KG1 (cell line): ENCODE measurements at regions not wholly inside any gene's neighbourhood (a gene's known extent, or its start where the extent isn't known, plus 50 kb on each side); places are given as distances from the start of the nearest gene placed in this dataset.
A peak's percentile ranks its signal among the peaks of the same experiment; 100 is the strongest.

ENCODE experiments used
- DNase-seq: peaks from one replicate; lab custom pipeline; 2025; lab: John Stamatoyannopoulos, UW

GRCh38 chr2:64704161-64704560 is 50.4 kb upstream of the SERTAD2 start:
- no peak for DNase-seq

- DNase-seq, result no peak
These were observed 51.3 kb upstream of the SERTAD2 start for GRCh38 chr2:64704996-64705395.

GRCh38 chr2:64707276-64707675 is 53.6 kb upstream of the SERTAD2 start:
- DNase-seq, result no peak

DNA sequence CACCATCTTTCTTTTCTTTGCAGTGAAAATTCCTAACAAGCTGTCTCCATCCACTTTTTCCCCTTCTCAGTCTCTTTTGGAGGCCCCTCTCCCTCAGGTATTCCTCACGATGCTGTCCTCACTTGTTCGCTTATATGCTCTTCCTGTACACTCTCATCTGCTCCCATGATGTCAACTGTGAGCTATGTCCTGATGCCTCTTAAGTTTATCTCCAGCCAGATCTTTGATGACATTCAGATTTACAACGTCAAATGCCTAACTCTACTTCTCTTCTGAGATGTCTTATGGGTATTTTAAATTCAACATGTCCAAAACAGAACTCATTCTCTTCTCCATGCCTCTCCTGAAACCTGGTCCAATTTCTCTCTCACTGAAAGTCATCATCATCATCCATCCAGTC is 55.1 kb upstream of the SERTAD2 start:
- no peak for DNase-seq

- no peak for DNase-seq
These were observed 57.6 kb upstream of the SERTAD2 start for GRCh38 chr2:64711252-64711800.

DNA sequence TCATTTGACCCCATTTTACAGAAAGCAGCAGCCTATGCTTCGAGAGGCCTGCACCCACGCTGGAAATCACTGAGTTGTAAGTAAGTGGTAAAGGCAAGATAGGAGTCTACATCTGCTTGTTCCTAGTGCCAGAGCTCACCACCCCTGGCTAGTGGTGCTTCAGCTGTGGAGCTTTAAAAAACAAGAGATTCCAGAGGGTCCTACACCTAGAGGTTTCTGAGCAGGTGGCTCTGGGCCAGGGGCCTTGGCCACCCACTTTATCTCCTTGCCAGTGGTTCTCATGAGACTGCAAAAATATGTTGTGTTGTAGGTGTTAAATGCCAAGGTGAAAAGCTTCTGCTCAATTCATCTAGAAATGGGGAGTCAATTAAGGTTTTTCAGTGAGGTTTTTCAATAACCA is 60.0 kb upstream of the SERTAD2 start:
- DNase-seq, result no peak

DNA sequence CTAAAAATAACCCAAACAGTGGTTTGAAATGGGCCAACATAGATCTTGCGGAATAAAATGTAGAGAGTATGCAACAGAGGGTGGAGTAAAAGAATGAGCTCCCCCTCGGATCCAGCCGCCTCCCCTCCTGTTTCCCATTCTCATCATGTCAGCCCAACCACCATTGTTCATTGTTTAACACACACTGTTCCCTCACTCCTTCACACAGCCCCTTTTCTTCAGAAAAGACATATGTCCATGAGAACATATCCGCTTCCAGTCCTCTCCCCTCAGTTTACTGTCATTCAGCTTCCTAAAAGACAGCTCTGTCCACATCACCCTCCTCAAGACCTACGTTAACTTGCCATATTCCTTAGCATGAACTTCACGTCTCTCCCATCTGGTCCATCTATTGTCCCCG is 62.9 kb upstream of the SERTAD2 start:
- no peak for DNase-seq

- no peak for DNase-seq
These were observed 64.7 kb upstream of the SERTAD2 start for GRCh38 chr2:64718250-64718885.

- no peak for DNase-seq
These were observed 67.0 kb upstream of the SERTAD2 start for GRCh38 chr2:64720535-64721319.

DNA sequence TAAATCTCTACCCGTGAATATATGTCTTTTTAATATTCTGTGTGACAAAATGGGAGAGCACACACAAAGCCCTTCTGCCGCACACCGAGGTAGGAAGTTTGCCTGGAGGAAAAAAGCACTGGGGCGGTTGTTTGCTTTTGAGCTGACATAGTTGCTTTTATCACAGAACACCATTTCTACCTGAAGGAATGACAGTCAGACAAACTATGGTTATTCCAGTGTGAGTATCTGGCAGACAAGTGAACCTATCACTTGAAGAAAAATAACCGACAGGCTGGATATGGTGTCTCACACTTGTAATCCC is 67.6 kb upstream of the SERTAD2 start:
- DNase-seq, result no peak

DNA sequence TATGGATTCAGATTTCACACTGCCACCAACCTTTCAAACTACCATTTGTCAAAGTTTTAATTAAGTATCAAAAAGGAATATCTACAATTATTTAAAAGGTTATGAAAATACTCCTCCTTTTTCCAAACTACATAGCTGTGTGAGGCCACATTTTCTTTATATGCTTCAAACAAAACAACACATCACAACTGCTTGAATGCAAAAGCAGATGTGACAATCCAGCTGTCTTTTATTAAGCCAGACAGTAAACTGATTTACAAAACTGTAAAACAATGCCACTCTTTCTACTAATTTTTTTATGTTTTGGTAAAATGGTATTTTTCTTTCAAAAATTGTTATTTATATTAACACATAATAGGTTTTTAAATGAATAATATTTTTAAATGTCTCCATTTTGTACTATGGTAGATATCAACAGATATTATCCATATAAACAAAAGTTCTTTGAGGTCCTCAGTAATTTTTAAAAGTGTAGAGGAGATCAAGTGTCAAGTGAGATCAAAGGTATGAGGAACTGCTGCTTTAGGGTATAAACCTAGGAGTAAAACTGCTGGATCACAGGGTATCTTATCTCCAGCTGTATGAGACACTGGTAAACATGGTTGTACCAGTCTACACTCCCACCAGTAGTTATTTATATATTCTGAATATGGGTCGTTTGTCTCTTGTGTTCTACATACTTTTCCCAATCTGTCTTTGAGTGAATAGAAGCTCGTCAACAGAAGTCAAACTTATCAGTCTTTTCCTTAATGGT is 68.8 kb upstream of the SERTAD2 start:
- DNase-seq, result no peak

DNA sequence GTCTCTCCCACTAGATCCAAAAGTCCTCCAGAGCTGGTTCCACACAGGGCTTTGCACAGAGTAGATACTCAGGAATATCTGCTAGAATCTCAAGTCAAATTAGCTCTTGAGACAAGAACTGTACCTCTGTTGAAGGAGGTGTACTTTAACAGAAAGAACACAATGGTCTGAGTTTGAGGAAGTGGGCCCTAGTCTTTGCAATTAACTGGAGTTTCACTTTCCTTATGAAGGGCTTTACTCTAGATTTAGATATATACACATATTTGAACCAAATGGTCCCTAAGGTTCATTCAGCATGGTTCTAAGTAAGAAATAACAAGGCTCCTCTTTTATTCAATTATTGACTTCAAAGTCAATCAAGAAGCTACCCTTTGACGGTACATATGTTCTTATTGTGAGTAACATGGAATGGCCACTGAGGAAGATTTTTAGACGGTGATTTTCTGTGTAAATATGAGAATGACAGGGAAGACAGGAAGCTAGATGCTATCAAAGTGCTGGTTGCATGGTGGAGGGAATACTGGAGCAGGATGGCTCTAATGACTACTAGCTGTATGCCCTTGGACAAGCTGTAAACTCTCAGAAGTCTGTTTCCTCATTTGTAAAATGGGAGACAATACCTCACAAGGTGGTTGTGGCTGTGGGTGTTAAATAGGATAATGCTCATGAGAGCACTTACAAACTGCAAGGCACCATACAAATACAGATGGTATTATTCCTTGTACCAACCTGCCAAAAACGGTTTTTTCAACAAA is 73.5 kb upstream of the SERTAD2 start:
- peak; percentile 58 for DNase-seq

GRCh38 chr2:64727843-64728463 is 74.2 kb upstream of the SERTAD2 start:
- no peak for DNase-seq

DNA sequence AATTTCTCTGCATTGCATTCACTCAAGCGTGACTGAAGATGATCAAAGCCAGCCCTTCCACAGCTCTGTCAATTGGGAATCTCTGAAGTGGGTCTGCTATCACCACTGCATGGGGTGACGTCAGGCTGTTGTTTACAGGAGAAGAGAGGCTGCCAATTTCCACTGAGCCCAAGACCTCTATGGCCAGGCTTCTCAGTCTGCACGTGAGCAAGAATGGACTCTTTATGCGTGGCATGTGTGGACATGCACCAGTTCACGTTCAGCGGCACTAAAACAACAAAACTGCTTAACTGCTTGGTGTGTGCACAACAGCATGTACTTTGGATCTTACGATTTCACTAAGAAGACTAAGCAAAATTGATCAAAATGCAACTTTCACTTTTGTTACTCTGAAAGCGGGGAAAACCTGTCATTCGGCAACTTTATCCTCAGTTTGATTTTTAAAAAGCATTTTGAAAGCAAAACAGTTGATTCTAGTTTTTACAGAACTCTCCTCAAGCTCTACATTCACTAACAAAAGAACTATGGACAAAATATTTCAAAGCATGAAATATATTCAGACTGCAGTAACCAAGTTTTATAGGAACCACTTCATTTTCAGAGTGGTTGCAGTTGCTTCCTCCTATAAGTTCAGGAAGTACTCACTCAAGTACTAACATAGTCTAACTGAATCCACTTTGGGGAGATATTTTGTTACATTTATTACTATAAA is 77.0 kb upstream of the SERTAD2 start:
- no peak for DNase-seq

DNA sequence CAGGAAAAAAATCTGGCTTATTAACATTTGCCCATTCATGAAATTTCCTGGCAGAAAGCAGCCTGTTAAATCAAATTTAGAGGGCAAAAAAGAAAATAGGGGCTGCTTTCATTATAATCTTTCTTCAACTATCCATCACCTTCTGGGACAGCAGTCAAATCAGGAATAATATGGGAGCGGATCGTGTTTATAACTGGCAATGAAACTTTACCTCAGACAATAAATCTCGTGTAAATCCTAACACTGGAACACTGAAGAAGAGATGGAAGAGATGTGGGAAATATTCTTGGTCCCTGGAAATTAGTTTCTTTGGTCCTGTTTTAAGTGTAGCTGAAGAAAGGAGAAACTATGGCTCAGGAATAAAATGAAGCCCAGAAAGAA is 77.5 kb upstream of the SERTAD2 start:
- no peak for DNase-seq

GRCh38 chr2:64731746-64732145 is 78.0 kb upstream of the SERTAD2 start:
- no peak for DNase-seq

DNA sequence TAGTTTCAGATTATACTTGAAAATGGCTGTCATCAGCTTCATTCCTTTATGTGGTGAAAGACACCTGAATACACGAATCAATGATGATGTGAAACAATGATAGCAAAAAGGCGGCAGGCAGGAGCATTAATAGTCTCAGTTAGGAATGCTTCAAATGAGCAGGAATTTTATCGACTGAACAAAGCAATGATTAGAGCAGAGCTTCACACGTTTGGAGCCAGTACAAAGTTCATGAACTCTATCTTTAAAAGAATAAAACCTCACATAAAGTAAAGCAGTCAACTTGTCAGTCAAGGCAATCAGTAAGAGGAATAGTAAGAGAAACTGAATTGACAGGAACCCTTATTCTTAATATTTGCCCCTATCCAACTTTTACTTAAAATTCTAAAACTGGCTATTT is 78.4 kb upstream of the SERTAD2 start:
- no peak for DNase-seq

- no peak for DNase-seq
These were observed 81.8 kb upstream of the SERTAD2 start for GRCh38 chr2:64735504-64735903.

DNA sequence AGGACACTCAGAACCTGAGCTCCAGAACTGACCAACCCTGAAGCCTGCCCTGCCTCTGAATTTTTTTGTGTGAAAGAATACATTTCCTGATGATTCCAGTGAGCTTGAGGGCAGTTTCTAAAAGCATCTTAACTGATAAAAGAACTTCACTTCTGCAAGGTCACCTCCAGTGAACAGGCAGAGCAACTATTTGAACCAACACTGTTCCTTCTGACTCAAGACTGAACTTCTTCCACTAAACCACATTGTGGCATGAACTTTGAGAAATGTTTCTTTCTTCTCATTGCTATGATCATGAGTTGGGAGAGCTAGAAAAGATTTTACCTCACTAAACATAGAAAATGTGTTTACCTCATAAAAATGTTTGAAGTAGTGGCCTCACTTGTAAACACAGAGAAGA is 83.8 kb upstream of the SERTAD2 start:
- DNase-seq, result no peak

DNA sequence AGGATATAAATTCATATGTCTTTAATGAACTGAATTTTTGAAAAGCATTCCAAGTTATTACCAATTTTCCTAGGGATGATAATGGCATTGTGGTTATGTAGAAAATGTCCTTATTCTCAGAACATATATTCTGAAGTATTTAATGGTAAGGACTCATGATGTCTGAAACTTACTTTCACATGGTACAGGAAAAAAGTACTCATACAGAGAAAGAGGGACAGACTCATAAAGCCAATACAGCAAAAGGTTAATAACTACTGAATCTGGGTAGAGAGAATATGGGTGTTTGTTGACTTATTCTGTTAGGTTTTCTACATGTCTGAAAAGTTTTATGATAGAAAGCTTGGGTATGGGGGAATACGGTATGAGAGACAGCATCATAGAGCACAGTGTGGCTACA is 84.3 kb upstream of the SERTAD2 start:
- DNase-seq, result no peak

DNA sequence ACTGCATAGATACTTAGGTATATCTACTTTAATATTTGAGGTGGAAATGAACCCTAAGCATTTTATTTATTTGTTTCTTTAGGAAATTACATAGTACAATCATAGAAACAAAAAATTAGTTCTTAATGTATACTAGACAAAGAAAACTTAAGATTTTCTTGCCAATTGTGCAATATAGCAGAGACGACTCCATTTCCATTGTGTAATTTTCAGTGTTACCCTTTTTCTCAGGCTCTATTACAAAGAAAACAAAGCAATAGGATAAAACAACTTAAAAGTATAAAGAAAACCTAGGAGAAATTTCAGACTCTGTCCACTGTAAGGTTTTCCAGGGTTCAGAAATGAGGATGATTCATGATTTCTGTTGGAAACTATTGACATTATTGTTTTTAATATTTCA is 89.0 kb upstream of the SERTAD2 start:
- DNase-seq, result no peak
